ENCODE measurements at regions not wholly inside any gene's neighbourhood (a gene's known extent, or its start where the extent isn't known, plus 50 kb on each side); places are given as distances from the start of the nearest gene placed in this dataset.

GRCh38 chr12:90245391-90245790 is 536.8 kb upstream of the ATP2B1 start:
- Mint-ChIP-seq H3K36me3 (ENCODE audit: insufficient read depth in 1 of 3, low read depth in 3 of 3) (no peaks in the 10 kb centered on the region), H3K27ac (no peak overlapping the region), H3K27me3 (ENCODE audit: low read depth) (no peaks in the 10 kb centered on the region), H3K9me3 (no peaks in the 10 kb centered on the region), H3K4me1 (no peaks in the 10 kb centered on the region; a peak in 2 of 4 replicates), H3K4me3 (no peak overlapping the region)
- no peak for DNase-seq
- Histone ChIP-seq H2BK20ac (ENCODE audit: low read depth, low read length, poor library complexity, severe bottlenecking) (no peak overlapping the region), H3K4me1 (ENCODE audit: insufficient read depth, low read length) (no peaks in the 10 kb centered on the region), H3K9ac (ENCODE audit: extremely low read depth, insufficient read length, low read length) (no peak overlapping the region), H2BK15ac (ENCODE audit: low read depth, low read length) (no peak overlapping the region), H3K56ac (ENCODE audit: insufficient read length, low read depth, low read length) (no peak overlapping the region), H3K4ac (ENCODE audit: low read depth, low read length) (no peak overlapping the region), H4K20me1 (ENCODE audit: control insufficient read depth, insufficient read depth, insufficient read length) (no peaks in the 10 kb centered on the region), H3K23ac (ENCODE audit: insufficient read length, low read depth, low read length) (no peak overlapping the region), H2AFZ (ENCODE audit: low read length) (no peak overlapping the region), H3K27ac (ENCODE audit: insufficient read length, low read depth, low read length) (no peak overlapping the region), H2BK120ac (ENCODE audit: low read depth, low read length, poor library complexity, severe bottlenecking) (no peak overlapping the region), H3K79me2 (ENCODE audit: insufficient read depth, low read length) (no peaks in the 10 kb centered on the region), H3K14ac (ENCODE audit: insufficient read depth, low read length) (no peak overlapping the region), H3K27me3 (ENCODE audit: insufficient read depth, low read length) (no peaks in the 10 kb centered on the region), H4K91ac (ENCODE audit: insufficient read length, low read depth, low read length) (no peak overlapping the region), H4K8ac (replicated peaks; ENCODE audit: insufficient read length, low read depth, low read length) (no peak overlapping the region), H3T11ph (ENCODE audit: low read length) (no peak overlapping the region), H2BK5ac (ENCODE audit: insufficient read length, low read length) (no peak overlapping the region), H3K23me2 (ENCODE audit: insufficient read length, low read depth, low read length, poor library complexity, severe bottlenecking) (no peaks in the 10 kb centered on the region), H3K79me1 (ENCODE audit: insufficient read depth, low read depth, low read length, poor library complexity, severe bottlenecking) (no peaks in the 10 kb centered on the region), H4K5ac (ENCODE audit: insufficient read length, low read depth, low read length) (no peak overlapping the region), H3K18ac (ENCODE audit: insufficient read length, low read depth, low read length) (no peak overlapping the region), H3K4me2 (ENCODE audit: insufficient read depth, insufficient read length, low read length) (no peak overlapping the region), H3K9me3 (ENCODE audit: control insufficient read depth, low read depth, low read length) (no peaks in the 10 kb centered on the region), H2BK12ac (ENCODE audit: insufficient read length, low read depth, low read length) (no peak overlapping the region), H2AK5ac (ENCODE audit: insufficient read length, low read length) (no peak overlapping the region)
- WGBS (ENCODE audit: extremely low coverage, insufficient read length, low lambda C conversion rate): no CpG with 5 or more reads among the region's 2 CpGs
- TF ChIP-seq, protein P1, sequence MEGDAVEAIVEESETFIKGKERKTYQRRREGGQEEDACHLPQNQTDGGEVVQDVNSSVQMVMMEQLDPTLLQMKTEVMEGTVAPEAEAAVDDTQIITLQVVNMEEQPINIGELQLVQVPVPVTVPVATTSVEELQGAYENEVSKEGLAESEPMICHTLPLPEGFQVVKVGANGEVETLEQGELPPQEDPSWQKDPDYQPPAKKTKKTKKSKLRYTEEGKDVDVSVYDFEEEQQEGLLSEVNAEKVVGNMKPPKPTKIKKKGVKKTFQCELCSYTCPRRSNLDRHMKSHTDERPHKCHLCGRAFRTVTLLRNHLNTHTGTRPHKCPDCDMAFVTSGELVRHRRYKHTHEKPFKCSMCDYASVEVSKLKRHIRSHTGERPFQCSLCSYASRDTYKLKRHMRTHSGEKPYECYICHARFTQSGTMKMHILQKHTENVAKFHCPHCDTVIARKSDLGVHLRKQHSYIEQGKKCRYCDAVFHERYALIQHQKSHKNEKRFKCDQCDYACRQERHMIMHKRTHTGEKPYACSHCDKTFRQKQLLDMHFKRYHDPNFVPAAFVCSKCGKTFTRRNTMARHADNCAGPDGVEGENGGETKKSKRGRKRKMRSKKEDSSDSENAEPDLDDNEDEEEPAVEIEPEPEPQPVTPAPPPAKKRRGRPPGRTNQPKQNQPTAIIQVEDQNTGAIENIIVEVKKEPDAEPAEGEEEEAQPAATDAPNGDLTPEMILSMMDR (conservative IDR thresholded peaks at IDR 0.05): no peak

Measured in H9 (cell line).